HG02973 (cell line): ENCODE measurements at regions not wholly inside any gene's neighbourhood (a gene's known extent, or its start where the extent isn't known, plus 50 kb on each side); places are given as distances from the start of the nearest gene placed in this dataset.

ENCODE experiments used
- ATAC-seq: cut with Tn5 transposase; IDR thresholded peaks from one replicate; pipeline ENCODE4 v1.9.1; 2021; ENCODE audit warnings: moderate library complexity; ENCODE audit not compliant: unreplicated experiment

- ATAC-seq: no peak
These were observed 119.4 kb downstream of the FAT4 start for GRCh38 chr4:125434136-125434535.

GRCh38 chr4:125440814-125441213, 126.1 kb downstream of the FAT4 start:
- no peak for ATAC-seq

- ATAC-seq: no peak
These were observed 129.4 kb downstream of the FAT4 start for GRCh38 chr4:125444166-125444565.

GRCh38 chr4:125445525-125445924, 130.8 kb downstream of the FAT4 start:
- no peak for ATAC-seq

- no peak for ATAC-seq
These were observed 133.0 kb downstream of the FAT4 start for GRCh38 chr4:125447551-125448290.

- no peak for ATAC-seq
These were observed 141.3 kb downstream of the FAT4 start for GRCh38 chr4:125456075-125456474.

- ATAC-seq: no peak
These were observed 144.8 kb downstream of the FAT4 start for GRCh38 chr4:125459531-125459930.

- no peak for ATAC-seq
These were observed 147.1 kb downstream of the FAT4 start for GRCh38 chr4:125461676-125462363.

GRCh38 chr4:125464146-125464545, 149.4 kb downstream of the FAT4 start:
- no peak for ATAC-seq

- no peak for ATAC-seq
These were observed 166.7 kb downstream of the FAT4 start for GRCh38 chr4:125481334-125482045.

- no peak for ATAC-seq
These were observed 168.1 kb downstream of the FAT4 start for GRCh38 chr4:125482822-125483221.

GRCh38 chr4:125483278-125483677, 168.5 kb downstream of the FAT4 start:
- ATAC-seq: no peak

GRCh38 chr4:125484912-125485311, 170.2 kb downstream of the FAT4 start:
- ATAC-seq: no peak

GRCh38 chr4:125486351-125486750, 171.6 kb downstream of the FAT4 start:
- ATAC-seq: no peak

GRCh38 chr4:125489952-125490690, 175.4 kb downstream of the FAT4 start:
- ATAC-seq: no peak

- no peak for ATAC-seq
These were observed 178.2 kb downstream of the FAT4 start for GRCh38 chr4:125492957-125493356.

- no peak for ATAC-seq
These were observed 183.1 kb downstream of the FAT4 start for GRCh38 chr4:125497861-125498260.

GRCh38 chr4:125498981-125499380, 184.2 kb downstream of the FAT4 start:
- no peak for ATAC-seq

GRCh38 chr4:125501090-125501489, 186.3 kb downstream of the FAT4 start:
- ATAC-seq: no peak

- ATAC-seq: no peak
These were observed 186.8 kb downstream of the FAT4 start for GRCh38 chr4:125501568-125501967.

GRCh38 chr4:125505621-125506020, 190.9 kb downstream of the FAT4 start:
- ATAC-seq: no peak
